ENCODE measurements at regions not wholly inside any gene's neighbourhood (a gene's known extent, or its start where the extent isn't known, plus 50 kb on each side); places are given as distances from the start of the nearest gene placed in this dataset.

DNA sequence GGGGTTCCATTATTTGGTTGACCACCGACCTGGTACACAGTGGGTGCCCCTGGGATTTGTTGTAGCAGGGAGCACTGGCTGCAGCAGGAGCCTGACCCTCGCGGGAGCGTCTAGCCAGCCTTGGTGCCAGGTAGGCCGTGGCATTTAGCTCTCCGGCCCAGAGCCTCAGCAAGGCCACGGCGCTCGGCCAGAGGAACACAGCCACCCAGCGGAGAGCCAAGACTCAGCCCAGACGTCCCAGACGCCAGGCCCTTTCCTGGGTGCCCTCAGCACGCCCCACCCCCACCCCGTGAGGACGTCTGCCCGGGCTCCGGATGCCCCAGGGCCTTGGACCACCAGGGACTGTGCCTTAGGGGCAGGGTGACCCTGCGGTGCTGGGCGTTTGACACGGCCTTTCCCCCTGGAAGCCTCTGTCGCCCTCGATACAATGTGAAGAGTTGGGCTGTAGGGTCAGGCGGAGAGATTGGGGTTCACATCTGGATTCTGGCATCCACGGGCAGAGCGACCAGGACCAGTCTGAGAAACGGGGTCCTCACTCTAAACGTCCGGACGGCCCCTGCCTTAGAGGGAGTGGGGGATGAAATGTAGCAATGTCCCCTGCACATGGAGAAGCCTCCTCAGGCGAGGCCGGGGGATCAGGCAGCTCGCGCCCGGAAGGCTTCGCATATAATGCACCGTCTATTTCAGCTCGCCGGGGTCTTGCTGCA lies 99.2 kb upstream of the FGF3 start:
- Histone ChIP-seq H3K27me3 (peaks cover 36% of the 10 kb centered on the region), H3K9me3 (no peaks in the 10 kb centered on the region), H3K36me3 (no peaks in the 10 kb centered on the region), H3K4me1 (peaks cover 0 to 22% (median 13%) of the 10 kb centered on the region in 4 donors), H3K27ac (no peak overlapping the region), H3K4me3 (no peak overlapping the region)
- DNase-seq: peak; percentile 3
- 43% methylated on average over 24 of the region's 38 CpGs; no CpG with 5 or more reads in 1 of the 2 donors for WGBS, 2 donors (ENCODE audit: low coverage in 1 of 2)
- TF ChIP-seq EP300 (IDR thresholded peaks at IDR 0.05; ENCODE audit: low read depth) (no peak), POLR2AphosphoS5 (IDR thresholded peaks at IDR 0.05) (no peak), POLR2A (IDR thresholded peaks at IDR 0.05) (no peak)
- TF ChIP-seq, protein P1, sequence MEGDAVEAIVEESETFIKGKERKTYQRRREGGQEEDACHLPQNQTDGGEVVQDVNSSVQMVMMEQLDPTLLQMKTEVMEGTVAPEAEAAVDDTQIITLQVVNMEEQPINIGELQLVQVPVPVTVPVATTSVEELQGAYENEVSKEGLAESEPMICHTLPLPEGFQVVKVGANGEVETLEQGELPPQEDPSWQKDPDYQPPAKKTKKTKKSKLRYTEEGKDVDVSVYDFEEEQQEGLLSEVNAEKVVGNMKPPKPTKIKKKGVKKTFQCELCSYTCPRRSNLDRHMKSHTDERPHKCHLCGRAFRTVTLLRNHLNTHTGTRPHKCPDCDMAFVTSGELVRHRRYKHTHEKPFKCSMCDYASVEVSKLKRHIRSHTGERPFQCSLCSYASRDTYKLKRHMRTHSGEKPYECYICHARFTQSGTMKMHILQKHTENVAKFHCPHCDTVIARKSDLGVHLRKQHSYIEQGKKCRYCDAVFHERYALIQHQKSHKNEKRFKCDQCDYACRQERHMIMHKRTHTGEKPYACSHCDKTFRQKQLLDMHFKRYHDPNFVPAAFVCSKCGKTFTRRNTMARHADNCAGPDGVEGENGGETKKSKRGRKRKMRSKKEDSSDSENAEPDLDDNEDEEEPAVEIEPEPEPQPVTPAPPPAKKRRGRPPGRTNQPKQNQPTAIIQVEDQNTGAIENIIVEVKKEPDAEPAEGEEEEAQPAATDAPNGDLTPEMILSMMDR (IDR thresholded peaks at IDR 0.05): no peak
- intact Hi-C loops (cut with DNase I; ENCODE audit: low total_unique reads): loop anchor here (2.0 kb wide), 1 partner anchor 278 kb away; no protein-coding TSS in a partner anchor
- in situ Hi-C loops (cut with MboI; ENCODE audit: low pct_ligation_motif_present in 1 of 4, low pct_unique_long_range_greater_than_20kb in 1 of 4, low sequenced_read_pairs in 3 of 4): no loop called here

DNA sequence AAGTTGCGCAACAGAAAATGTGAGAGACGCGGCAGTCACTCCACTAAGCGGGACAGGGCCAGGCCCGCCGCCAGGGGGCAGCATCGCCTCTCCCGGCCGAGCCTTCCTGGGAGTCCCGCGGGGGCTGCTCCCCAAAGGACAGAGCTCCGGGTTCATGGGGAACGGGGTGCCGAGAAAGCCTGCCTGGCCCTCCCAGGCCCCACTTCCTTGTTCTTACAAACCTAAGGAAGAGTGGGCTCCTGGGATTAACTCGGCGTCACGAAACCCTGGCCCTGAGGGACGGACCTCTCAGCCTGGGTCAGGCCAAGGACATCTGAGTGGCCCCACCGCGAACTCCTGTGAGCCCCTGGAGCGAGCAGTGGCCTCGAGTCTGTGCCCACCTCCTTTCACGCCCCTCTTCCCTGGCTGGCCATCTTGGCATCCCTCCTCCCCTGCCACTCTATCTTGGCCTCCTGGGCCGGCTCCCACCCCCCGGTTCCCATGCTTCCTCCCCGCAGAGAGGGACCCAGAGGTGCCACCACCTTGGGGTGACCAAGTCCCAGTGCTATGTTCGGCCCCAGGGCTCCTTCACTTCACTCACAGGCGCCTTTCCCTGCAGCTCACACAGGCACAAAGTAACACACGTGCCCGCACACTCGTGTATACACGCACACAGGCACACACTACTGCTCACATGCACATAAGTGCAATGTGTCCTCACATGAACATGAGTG lies 99.9 kb upstream of the FGF3 start:
- no peak overlapping the region for H3K4me3 ChIP-seq
- peaks cover 42% of the 10 kb centered on the region for H3K27me3 ChIP-seq
- intact Hi-C loops (cut with DNase I; ENCODE audit: low total_unique reads): loop anchor here (2.0 kb wide), 1 partner anchor 278 kb away; no protein-coding TSS in a partner anchor
- TF ChIP-seq EP300 (IDR thresholded peaks at IDR 0.05; ENCODE audit: low read depth) (no peak), POLR2A (IDR thresholded peaks at IDR 0.05) (no peak), POLR2AphosphoS5 (IDR thresholded peaks at IDR 0.05) (no peak)
- TF ChIP-seq, protein P1 (IDR thresholded peaks at IDR 0.05): peak; percentile 85 to 91 (median 87)
- no peaks in the 10 kb centered on the region for H3K9me3 ChIP-seq
- in situ Hi-C loops (cut with MboI; ENCODE audit: low pct_ligation_motif_present in 1 of 4, low pct_unique_long_range_greater_than_20kb in 1 of 4, low sequenced_read_pairs in 3 of 4): no loop called here
- peak; percentile 70 for DNase-seq
- WGBS, 2 donors (ENCODE audit: low coverage in 1 of 2): 33% methylated on average over 32 of the region's 32 CpGs; no CpG with 5 or more reads in 1 of the 2 donors
- H3K36me3 ChIP-seq: no peaks in the 10 kb centered on the region
- H3K4me1 ChIP-seq: peaks cover 0 to 22% (median 13%) of the 10 kb centered on the region in 4 donors
- H3K27ac ChIP-seq: no peak overlapping the region

DNA sequence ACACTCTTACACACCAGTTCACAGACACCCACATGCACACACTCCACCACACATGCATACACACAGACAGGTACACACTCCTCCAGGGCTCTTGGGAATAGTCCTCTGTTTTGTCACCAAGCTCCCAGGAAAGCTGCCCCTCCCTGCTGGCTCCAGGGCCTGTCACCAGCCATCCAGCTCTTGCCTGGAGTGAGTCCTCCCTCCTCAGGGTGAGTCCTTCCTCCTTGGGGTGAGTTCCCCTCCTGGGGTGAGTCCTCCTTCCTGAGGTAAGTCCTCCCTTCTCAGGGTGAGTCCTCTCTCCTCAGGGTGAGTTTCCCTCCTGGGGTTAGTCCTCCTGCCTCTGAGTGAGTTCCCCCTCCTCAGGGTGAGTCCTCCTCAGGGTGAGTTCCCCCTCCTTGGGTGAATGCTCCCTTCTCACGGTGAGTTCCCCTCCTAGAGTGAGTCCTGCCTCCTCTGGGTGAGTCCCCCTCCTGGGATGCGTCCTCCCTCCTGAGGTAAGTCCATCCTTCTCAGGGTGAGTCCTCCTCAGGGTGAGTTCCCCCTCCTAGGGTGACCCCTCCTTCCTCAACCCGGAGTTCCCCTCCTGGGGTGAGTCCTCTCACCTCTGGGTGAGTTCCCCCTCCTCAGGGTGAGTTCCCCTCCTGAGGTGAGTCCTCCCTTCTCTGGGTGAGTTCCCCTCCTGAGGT lies 100.6 kb upstream of the FGF3 start:
- no peak overlapping the region for H3K4me3 ChIP-seq
- peaks cover 0 to 22% (median 10%) of the 10 kb centered on the region in 4 donors for H3K4me1 ChIP-seq
- TF ChIP-seq POLR2A (IDR thresholded peaks at IDR 0.05) (no peak), POLR2AphosphoS5 (IDR thresholded peaks at IDR 0.05) (no peak), EP300 (IDR thresholded peaks at IDR 0.05; ENCODE audit: low read depth) (no peak)
- TF ChIP-seq, protein P1 (IDR thresholded peaks at IDR 0.05): no peak
- in situ Hi-C loops (cut with MboI; ENCODE audit: low pct_ligation_motif_present in 1 of 4, low pct_unique_long_range_greater_than_20kb in 1 of 4, low sequenced_read_pairs in 3 of 4) (loop anchor here in 2 of 4 donors (5.0 to 10.0 kb wide), 2 partner anchors 265 to 277 kb away; no protein-coding TSS in a partner anchor), intact Hi-C loops (cut with DNase I; ENCODE audit: low total_unique reads) (loop anchor here (2.0 kb wide), 1 partner anchor 277 kb away; no protein-coding TSS in a partner anchor)
- no peaks in the 10 kb centered on the region for H3K9me3 ChIP-seq
- no peak overlapping the region for H3K27ac ChIP-seq
- H3K36me3 ChIP-seq: no peaks in the 10 kb centered on the region
- no peak for DNase-seq
- 33 to 46% methylated on average over 1 to 3 of the region's 3 CpGs for WGBS, 2 donors (ENCODE audit: low coverage in 1 of 2)
- H3K27me3 ChIP-seq: peaks cover 42% of the 10 kb centered on the region
